DMS 273 treated with DMSO at 0.1 percent for 48 hours (cell line): ENCODE measurements at regions not wholly inside any gene's neighbourhood (a gene's known extent, or its start where the extent isn't known, plus 50 kb on each side); places are given as distances from the start of the nearest gene placed in this dataset.
"Not testable (repeated sequence)": the region's sequence is repeated elsewhere in the genome, so short reads cannot be mapped to it uniquely, and the experiment has no call there.

Experiments
- DNase-seq: peaks from one replicate; lab custom pipeline; 2025; lab: John Stamatoyannopoulos, UW

GRCh38 chr6:48401016-48401415 lies 290.0 kb upstream of the PTCHD4 start:
- no peak for DNase-seq

DNA sequence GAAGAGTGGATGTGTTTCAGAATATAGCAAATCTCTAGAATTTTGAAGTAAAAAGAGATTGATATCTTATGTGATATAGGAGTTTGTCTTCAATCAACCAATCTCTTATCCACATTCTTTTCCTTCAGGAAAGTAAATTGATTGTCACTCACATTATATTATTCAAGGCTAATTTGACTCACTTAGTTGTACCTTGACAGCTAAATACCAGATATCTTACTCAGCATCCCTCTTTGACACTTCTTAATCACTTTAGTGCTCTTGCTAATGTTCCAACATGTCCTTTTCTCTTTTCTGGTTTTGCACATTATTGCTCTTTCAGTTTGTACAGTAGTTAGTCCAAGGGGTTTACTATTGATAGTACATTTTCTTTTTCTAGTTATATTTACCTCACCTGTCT lies 286.9 kb upstream of the PTCHD4 start:
- DNase-seq, result no peak

DNA sequence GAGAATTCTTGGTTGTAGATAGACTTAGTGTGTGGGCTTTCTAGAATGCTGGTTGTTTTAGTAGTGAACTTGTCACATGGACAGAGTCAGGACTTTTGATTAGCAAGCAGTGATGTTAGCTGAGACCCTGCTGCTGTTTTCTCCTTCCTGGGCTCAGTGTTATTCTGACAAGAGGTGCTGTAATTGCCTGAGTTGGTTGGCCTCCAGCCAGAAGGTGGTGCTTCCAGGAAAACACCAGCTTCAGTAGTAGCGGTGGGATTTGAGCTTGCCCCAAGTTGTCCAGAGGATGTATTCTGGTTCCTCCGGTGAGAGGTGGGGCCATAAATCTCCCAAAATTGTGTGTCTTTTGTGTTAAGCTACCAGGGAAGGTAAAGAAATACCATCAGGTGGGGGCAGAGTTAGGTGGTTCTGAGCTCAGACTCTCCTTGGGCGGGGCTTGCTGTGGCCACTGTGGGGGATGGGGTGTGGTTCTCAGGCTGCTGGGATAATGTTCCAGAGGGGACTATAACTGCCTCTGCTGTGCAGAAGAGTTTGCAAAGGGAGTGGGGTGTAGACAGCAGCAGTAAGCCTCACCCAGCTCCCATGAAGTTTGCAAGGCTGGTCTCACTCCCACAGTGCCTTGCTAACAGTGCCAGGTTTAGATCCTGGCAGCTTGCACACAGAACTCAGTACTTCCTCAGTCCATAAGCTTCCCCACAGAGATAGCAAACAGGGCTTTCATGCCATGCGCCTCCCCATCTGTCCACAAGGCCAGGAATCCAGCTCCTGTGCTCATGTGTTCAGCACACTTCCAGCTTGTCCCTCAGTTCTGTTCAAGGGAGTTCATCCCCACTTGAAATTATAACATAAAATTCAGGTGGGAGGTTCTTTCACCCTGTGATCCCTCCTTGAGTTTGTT lies 278.4 kb upstream of the PTCHD4 start:
- no peak for DNase-seq

GRCh38 chr6:48388044-48388443 lies 277.0 kb upstream of the PTCHD4 start:
- DNase-seq, result no peak

DNA sequence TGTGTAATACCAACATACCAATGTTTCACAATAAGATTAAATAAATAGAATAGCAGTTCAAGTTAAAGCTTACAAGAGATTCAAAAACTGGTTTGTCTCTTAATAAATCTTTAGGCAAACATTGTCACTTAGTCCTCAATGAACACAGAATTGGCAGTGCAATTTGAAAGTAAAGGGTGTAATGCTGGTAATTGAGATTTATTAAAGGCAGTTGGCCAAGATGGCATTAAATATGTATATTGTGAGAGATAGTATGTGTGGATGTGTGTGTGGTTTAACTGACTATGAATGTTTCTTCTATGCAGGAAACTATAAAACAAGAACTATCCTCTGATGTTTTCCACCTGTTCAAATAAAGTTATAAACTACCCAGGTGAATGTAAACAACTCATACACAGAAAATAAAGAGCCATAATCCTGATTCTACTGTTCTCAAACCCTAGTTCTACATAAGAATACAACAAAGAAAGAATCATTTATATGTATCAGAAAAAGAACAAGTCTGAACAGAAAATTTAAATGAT lies 267.9 kb upstream of the PTCHD4 start:
- DNase-seq, result no peak

- DNase-seq, result no peak
Observed at GRCh38 chr6:48377115-48377514, 266.1 kb upstream of the PTCHD4 start.

DNA sequence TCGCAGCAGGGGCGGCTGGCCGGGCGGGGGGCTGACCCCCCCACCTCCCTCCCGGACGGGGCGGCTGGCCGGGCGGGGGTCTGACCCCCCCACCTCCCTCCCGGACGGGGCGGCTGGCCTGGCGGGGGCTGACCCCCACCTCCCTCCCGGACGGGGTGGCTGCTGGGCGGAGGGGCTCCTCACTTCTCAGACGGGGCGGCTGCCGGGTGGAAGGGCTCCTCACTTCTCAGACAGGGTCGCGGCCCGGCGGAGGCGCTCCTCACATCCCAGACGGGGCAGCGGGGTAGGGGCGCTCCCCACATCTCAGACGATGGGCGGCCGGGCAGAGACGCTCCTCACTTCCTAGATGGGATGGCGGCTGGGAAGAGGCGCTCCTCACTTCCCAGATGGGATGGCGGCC lies 260.2 kb upstream of the PTCHD4 start:
- not testable (repeated sequence) for DNase-seq

GRCh38 chr6:48369100-48369499 lies 258.1 kb upstream of the PTCHD4 start:
- DNase-seq, result no peak

DNA sequence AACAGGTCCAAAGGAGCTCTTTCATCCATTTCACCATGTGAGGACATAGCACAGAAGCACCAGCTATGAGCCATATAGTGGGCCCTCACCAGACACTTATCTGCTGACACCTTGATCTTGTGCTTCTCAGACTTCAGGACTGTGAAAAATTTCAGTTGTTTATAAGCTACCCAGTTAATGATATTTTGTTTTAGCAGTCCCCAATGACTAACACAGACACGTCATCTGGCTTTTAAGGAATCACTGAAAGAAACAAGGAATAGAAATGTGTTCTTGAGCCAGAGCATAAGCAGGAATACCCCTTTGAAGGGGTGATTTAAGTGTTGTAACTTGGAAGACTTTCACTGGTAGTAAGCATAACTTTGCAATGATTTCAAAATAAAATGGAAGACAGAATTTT lies 214.7 kb upstream of the PTCHD4 start:
- no peak for DNase-seq

- DNase-seq, result no peak
Observed at GRCh38 chr6:48318670-48319069, 207.7 kb upstream of the PTCHD4 start.

GRCh38 chr6:48315915-48316314 lies 204.9 kb upstream of the PTCHD4 start:
- DNase-seq, result no peak

DNA sequence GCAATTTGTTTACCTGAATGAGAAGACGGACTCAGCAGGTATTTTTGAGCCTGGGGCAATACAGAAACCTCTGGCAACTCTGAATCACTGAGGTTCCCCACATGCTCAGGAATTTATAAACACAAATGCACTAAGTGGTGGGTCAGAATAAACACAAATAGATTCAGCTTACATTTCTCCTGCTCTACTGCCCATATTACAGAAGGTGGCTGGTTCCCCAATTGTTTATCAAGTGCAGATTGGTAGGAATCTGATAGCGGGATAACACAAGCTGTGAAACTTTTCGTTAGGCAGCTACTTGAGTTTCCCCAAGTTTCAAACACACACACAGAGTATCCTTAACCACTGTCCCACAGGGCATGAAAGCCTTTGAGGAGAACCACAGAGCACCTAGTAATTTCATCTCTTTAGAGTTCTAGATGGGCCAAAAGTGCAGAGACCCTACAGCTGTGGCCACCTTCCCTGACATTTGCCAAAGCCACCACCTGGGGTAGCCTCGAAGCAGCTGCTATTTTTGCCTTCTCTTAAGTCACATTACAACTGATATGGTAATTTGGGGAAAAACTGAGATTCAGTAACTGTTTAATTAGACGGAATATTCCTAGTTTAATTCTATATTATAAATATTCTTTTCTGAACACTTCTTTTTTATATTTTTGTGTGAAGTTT lies 204.2 kb upstream of the PTCHD4 start:
- no peak for DNase-seq

DNA sequence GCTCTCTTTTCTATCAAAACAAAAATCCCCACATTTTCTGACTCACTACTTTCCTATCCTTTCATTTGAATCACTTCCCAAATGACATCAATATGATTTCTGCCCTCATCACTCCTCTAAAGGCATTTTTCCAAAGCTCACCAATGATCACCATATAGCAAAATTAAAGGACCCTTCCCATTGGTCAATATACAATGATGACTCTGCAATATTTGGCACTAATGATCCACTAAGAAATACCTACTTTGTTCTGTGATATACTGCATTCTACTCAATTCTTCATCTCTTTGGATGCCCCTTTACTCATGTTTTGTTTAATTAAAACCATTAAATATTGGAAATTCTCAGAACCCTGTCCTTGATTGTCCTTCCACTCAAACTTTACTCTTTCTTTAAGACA lies 200.3 kb upstream of the PTCHD4 start:
- no peak for DNase-seq

DNA sequence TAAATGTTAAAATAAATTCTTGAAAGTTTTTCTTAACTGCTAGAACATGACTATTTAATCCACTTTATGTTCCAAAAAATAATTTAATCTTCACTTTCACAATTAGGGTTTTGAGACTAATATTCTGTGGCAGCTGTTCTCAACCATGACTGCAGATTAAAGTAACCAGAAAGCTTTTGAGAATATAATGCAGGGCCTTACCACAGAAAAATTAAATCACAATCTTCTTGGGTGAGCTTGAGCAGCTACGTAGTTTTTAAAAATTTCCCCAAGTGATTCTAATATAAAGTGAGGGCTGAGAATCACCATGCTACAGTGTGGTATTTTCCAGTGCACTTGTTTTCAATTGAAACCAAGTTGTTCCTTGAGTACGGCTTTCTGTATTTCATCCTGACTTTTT lies 196.6 kb upstream of the PTCHD4 start:
- no peak for DNase-seq

DNA sequence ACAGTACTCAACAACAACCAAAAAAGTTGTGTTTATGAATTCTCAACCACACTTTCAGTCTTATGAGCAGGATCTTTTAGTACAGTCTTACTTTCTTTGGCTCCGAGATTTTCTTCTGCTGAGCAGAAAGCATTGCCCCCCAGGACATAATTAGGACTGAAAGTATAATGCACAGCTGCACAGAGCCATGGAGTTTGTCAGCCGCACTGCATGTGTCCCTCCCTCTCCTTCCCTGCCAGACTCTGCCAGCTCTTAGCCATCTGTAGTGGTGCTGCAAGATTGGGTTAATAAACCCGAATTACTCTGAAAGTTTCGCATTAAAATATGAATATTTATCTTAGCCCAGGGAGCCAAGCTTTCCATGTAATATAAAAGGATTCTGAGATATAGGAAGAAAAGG lies 179.6 kb upstream of the PTCHD4 start:
- DNase-seq, result no peak

DNA sequence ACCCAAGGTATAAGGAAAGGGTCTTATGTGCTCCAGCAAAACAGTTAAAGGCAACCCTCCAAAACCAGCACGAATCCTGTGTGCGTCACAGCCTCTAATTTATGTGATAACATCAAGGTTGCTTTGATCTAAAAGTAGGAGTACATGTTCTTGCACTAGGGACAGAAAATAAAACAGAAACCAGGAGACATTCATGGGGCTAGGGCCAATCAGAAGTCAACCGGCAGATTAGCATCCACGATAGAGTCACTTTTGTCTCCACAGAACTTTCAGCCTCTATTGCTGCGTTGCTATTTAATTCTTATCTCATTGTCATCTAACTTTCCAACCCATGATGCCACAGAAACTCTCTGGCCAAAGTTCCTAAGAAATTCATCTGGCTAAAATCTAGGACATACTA lies 178.8 kb upstream of the PTCHD4 start:
- no peak for DNase-seq

- no peak for DNase-seq
Observed at GRCh38 chr6:48281217-48281616, 170.2 kb upstream of the PTCHD4 start.

- DNase-seq, result no peak
Observed at GRCh38 chr6:48280035-48280620, 169.1 kb upstream of the PTCHD4 start.

DNA sequence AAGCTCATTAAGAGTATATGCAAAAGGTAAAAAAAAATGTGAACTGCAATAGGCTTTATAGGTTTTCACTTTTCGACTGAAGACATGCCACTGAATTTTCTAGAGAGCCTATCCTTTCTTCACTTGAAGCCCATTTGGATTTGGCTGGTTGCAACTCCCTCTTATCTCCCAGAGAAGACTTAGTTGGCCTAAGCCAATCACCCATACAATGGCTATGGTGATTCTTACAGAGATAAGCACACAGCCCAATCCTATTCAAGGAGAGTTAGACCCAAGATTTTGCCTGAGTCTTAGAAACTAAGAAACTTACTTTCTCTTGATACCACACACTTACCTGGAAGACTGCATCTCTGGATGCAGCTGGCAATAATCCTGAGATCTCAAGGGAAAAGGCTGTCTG lies 167.3 kb upstream of the PTCHD4 start:
- no peak for DNase-seq

- DNase-seq, result no peak
Observed at GRCh38 chr6:48272518-48272917, 161.5 kb upstream of the PTCHD4 start.

DNA sequence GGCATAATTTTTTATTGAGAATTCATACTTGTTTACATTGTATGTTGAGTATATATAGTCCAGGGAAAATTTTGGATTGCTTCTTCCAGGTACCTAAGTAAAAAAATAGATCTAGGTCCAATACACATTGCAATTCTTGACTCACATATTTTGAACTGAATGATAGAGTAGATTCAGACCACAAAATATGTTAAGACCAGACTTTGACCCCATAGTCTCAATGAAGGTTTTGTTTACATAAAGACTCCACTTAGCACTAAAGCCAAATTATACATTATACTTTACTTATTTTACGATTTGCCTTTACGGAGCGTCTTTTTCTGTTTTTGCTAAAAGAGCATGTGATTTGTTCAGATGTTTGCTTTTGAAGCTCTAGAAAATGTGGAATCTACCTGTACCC lies 144.1 kb upstream of the PTCHD4 start:
- no peak for DNase-seq

DNA sequence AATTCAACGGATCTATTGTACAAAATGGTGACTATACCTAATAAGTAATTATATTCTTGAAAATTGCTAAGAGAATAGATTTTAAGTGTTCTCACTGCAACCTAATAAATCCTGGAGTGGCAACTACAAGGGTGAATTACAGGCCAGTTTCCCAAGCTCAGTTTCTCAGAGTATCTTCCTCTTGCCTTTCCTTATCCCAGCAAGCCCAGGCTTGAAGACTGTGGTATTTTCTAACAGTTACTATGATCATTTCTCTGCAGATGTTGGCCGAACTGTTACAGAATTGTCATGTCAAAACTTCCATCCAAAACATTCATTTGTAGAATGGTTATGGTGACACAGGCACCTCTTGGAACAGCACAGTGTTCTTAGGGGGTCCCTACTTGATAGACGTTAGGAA lies 138.1 kb upstream of the PTCHD4 start:
- no peak for DNase-seq

GRCh38 chr6:48243071-48243470 lies 132.1 kb upstream of the PTCHD4 start:
- no peak for DNase-seq
